ENCODE measurements at regions not wholly inside any gene's neighbourhood (a gene's known extent, or its start where the extent isn't known, plus 50 kb on each side); places are given as distances from the start of the nearest gene placed in this dataset.

- H3K27me3 ChIP-seq (ENCODE audit: control insufficient read depth in 3 of 3, insufficient read depth in 3 of 3, low read length in 2 of 3), result no peaks in the 10 kb centered on the region
- H3K36me3 ChIP-seq (ENCODE audit: control insufficient read depth in 4 of 4, insufficient read depth in 4 of 4, low read length in 4 of 4), result no peaks in the 10 kb centered on the region
- no peak overlapping the region for H3K9ac ChIP-seq (ENCODE audit: insufficient read depth in 1 of 2, low read length in 2 of 2)
- 93 to 96% methylated on average over 2 of the region's 2 CpGs for WGBS, 2 donors
- peaks cover 0 to 2% (median 0%) of the 10 kb centered on the region in 4 donors for H3K9me3 ChIP-seq (ENCODE audit: control insufficient read depth in 4 of 4, insufficient read depth in 3 of 4, low read length in 3 of 4)
- no peak overlapping the region for H3K4me3 ChIP-seq
- ATAC-seq (ENCODE audit: insufficient read depth, low FRiP score) (no peak), DNase-seq (no peak)
- H3K4me1 ChIP-seq (ENCODE audit: control insufficient read depth in 5 of 5, insufficient read depth in 5 of 5, low read length in 5 of 5), result peaks cover 0 to 3% (median 0%) of the 10 kb centered on the region in 5 donors
- no peak for TF ChIP-seq CTCF (IDR thresholded peaks at IDR 0.05; ENCODE audit: control extremely low read depth, extremely low read depth)
- H3K27ac ChIP-seq (ENCODE audit: low read depth in 1 of 2, low read length in 1 of 2), result no peak overlapping the region
These were observed 111.6 kb upstream of the RREB1 start for GRCh38 chr6:6996124-6996523.

DNA sequence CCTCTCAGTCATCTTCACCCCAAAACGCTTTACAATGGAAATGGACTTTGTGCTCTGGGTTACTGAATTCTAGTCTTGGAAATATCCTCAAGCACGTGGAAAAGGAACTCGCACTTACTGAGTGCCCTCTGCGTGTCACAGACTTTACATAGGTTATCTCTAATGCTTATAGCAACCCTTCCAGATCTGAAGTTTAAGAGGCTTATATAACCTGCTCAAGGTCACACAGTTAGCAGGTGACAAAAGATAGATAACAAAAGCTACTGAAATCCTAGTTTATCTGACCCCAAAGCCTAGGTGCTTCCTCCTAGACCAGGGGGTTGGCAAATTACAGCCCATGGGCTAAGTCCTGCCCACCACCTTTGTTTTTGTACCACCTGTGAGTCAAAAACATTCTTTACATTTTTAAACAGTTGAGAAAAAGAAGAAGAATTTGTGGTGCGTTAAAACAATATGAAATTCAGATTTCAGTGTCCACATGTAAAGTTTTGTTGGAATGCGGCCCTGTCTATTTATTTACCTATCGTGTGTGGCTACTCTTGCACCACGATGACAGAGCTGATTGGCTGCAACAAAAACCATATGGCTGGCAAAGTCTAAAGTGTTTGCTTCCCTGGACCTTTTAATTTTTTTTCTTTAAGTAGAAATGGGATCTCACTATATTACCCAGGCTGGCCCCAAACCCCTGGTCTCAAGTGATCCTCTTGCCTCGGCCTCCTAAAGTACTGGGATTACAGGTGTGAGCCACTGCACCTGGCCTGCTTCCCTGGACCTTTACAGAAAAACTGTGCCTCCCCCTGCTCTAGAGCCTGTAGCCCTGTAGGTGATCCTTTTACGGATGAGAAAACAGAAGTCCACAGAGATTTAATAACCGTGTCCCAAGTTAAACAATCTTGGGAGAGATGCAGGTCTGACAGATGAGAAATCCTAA lies 110.2 kb upstream of the RREB1 start:
- peak in 1 of 3 donors; percentile 13 for DNase-seq
- no peak overlapping the region for H3K4me3 ChIP-seq
- H3K36me3 ChIP-seq (ENCODE audit: control insufficient read depth in 4 of 4, insufficient read depth in 4 of 4, low read length in 4 of 4), result no peaks in the 10 kb centered on the region
- no peaks in the 10 kb centered on the region for H3K27me3 ChIP-seq (ENCODE audit: control insufficient read depth in 3 of 3, insufficient read depth in 3 of 3, low read length in 2 of 3)
- no peak overlapping the region for H3K9ac ChIP-seq (ENCODE audit: insufficient read depth in 1 of 2, low read length in 2 of 2)
- peaks cover 0 to 2% (median 0%) of the 10 kb centered on the region in 4 donors for H3K9me3 ChIP-seq (ENCODE audit: control insufficient read depth in 4 of 4, insufficient read depth in 3 of 4, low read length in 3 of 4)
- 74 to 80% methylated on average over 11 of the region's 11 CpGs for WGBS, 2 donors
- no peak overlapping the region for H3K27ac ChIP-seq (ENCODE audit: low read depth in 1 of 2, low read length in 1 of 2)
- peaks cover 0 to 3% (median 0%) of the 10 kb centered on the region in 5 donors for H3K4me1 ChIP-seq (ENCODE audit: control insufficient read depth in 5 of 5, insufficient read depth in 5 of 5, low read length in 5 of 5)
- no peak for ATAC-seq (ENCODE audit: insufficient read depth, low FRiP score)
- no peak for TF ChIP-seq CTCF (IDR thresholded peaks at IDR 0.05; ENCODE audit: control extremely low read depth, extremely low read depth)

DNA sequence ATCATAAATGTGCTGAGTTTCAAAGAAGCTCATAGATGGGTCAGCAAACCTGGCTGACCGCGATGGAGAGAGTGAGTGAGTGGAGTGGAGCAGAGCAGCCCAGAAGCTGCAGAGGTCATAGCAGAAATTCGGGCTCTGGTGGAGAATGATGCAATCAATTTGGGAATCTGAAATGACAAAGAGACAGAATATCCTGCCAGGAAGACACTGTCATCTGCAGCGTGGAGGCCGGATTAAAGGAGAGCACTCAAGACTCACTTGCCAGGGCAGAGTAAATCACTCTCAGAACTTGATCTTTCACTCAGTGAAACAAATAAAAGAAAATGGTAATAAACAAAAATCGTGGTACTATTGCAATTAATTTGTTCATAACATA lies 109.6 kb upstream of the RREB1 start:
- Histone ChIP-seq H3K4me1 (ENCODE audit: control insufficient read depth in 5 of 5, insufficient read depth in 5 of 5, low read length in 5 of 5) (peaks cover 0 to 3% (median 0%) of the 10 kb centered on the region in 5 donors), H3K9ac (ENCODE audit: insufficient read depth in 1 of 2, low read length in 2 of 2) (no peak overlapping the region), H3K27me3 (ENCODE audit: control insufficient read depth in 3 of 3, insufficient read depth in 3 of 3, low read length in 2 of 3) (no peaks in the 10 kb centered on the region), H3K27ac (ENCODE audit: low read depth in 1 of 2, low read length in 1 of 2) (no peak overlapping the region), H3K4me3 (no peak overlapping the region), H3K9me3 (ENCODE audit: control insufficient read depth in 4 of 4, insufficient read depth in 3 of 4, low read length in 3 of 4) (peaks cover 0 to 2% (median 0%) of the 10 kb centered on the region in 4 donors), H3K36me3 (ENCODE audit: control insufficient read depth in 4 of 4, insufficient read depth in 4 of 4, low read length in 4 of 4) (no peaks in the 10 kb centered on the region)
- DNase-seq (peak in 1 of 3 donors; percentile 16), ATAC-seq (ENCODE audit: insufficient read depth, low FRiP score) (no peak)
- 54 to 68% methylated on average over 6 of the region's 6 CpGs for WGBS, 2 donors
- no peak for TF ChIP-seq CTCF (IDR thresholded peaks at IDR 0.05; ENCODE audit: control extremely low read depth, extremely low read depth)

Data from lung (tissue), 11 donors.